HG02610 (cell line): ENCODE measurements at regions not wholly inside any gene's neighbourhood (a gene's known extent, or its start where the extent isn't known, plus 50 kb on each side); places are given as distances from the start of the nearest gene placed in this dataset.

Experiments
- ATAC-seq: cut with Tn5 transposase; IDR thresholded peaks from one replicate; pipeline ENCODE4 v1.9.1; 2021; ENCODE audit warnings: mild to moderate bottlenecking, moderate library complexity; ENCODE audit not compliant: unreplicated experiment

DNA sequence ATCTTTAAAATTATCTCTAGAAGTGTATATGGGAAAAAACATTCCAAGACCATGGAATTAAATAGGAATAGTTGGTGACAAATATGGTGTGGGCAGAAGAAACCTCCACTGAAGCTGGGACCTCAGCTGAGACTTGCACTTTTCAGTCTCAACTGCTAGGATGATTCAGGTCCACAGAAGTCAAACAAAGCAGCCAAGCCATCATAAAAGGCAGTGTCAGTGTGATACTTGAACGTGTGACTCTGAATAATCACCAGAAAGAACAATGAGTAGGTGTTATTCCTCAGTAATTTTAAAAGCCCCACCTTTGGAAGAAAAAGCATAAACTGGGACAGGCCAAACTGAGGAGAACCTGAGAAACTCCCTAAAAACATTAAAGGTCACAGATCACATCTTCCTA lies 90.7 kb downstream of the ZNF281 start:
- no peak for ATAC-seq

GRCh38 chr1:200317236-200317635 lies 92.6 kb downstream of the ZNF281 start:
- no peak for ATAC-seq

GRCh38 chr1:200316148-200316803 lies 93.6 kb downstream of the ZNF281 start:
- ATAC-seq: no peak

DNA sequence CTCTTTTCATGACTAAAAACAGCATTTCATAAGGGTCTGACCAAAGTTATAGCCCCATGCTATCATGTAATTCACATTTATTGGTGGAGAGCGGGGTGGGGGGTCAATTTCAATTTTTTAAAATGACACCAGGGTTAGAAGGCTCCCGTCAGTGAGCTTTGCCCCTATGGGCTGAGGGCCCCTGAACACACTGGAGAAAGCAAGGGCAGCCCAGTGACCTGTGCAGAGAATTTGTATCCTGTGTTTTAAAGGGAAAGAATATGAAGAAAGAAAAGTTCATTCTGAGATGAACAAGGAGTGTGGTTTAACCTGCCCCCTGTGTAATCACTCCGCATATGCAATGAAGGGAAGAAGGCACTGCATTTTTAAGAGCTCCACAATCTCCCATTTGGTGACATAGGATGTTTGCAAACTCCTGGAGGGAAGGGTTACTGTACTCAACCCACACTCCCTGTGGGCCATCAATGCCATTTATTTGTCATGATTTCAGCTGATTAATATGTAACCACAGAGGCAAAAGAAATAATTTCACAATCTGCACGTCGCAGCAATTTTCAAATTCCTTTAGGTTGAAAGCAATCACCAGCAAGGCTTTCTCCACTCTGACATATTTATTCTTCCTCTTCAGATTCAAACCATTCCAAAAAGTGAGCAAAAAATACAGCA lies 95.6 kb downstream of the ZNF281 start:
- ATAC-seq: no peak

DNA sequence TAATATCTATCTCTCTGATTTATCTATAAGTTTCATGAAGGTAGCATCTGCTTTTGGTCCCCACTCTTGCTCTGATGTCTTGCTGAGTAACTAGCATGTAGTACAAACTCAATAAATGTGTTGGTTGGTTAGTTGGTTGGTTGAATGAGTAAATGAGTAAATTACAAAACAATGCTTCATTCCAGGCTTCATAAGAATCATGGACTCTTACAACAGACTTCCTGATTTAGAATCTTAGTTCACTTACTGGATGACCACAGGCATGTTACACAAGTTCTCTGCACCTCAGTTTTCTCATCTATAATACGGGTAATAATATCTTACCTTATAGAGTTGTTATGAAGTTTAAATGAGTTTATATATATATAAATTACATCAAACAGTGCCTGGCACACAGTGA lies 98.6 kb downstream of the ZNF281 start:
- no peak for ATAC-seq

DNA sequence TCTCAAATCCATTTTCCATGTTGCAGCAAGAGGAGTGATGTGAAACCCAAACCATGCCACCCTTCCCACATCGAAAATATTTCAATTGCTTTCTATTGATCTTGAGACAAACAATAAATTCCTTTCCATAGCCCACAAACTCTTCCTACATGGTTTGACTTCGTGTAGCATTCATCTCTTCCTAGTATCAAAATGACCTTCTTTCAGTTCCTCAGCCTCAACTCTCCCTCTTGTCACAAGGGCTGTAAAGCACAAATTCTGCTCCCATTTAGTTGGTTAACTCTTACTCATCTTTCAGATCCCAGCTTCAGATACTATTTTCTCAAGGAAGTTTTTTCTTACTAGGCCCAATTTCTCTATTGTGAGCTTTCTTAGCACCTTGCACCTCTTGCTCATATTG lies 99.0 kb downstream of the ZNF281 start:
- no peak for ATAC-seq

DNA sequence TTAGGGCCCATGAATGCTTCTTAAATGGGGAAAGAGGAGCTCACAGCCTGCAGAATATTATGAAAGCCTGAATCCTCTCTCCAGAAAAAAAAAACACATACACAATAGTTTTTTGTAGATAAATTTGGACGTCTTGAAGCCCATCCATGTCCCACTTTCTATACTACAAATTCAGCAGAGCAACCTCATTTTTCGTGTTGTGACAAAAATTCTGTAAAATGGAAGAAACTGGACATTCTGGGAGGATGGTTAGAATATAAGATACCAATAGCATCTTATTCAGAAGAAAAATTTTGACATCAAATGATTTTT lies 102.1 kb downstream of the ZNF281 start:
- no peak for ATAC-seq

- ATAC-seq: peak; percentile 52
These were observed 102.7 kb downstream of the ZNF281 start for GRCh38 chr1:200306944-200307754.

DNA sequence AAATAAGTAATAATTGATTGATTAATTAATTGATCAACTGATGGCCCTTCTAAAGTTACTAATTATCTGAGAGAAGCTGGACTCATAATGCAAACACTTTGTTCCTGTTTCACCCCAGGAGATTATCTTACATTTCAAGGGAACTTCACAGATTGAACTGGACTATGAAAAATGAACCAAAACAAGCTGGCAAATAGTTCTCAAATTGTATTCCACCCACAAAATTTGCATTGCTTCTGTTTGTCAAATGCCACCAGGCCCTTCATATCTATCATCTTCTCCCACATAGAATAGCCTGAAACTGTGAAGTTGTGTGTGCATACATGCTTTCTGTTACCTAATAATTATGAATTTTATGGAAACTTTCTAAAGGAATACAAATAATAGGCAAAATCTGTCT lies 104.0 kb downstream of the ZNF281 start:
- peak; percentile 28 for ATAC-seq

DNA sequence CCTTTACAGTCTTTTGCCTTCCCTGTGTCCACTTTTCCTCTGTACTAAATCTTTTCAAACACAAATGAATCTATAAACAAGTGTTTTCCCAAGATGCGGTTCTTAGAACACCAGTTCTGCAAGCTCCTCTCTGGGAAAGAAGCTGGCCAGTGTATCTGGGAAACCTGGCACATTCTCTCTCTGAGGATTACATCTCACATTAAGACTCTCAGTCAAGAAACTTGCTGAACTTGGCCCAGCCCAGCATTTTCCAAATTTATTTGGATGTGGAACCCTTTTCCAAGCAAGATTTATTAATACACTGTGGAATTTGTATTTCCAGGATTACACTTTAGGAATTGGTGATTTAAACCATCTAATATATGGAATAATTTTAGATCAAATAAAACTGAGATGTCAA lies 105.7 kb downstream of the ZNF281 start:
- ATAC-seq: no peak

DNA sequence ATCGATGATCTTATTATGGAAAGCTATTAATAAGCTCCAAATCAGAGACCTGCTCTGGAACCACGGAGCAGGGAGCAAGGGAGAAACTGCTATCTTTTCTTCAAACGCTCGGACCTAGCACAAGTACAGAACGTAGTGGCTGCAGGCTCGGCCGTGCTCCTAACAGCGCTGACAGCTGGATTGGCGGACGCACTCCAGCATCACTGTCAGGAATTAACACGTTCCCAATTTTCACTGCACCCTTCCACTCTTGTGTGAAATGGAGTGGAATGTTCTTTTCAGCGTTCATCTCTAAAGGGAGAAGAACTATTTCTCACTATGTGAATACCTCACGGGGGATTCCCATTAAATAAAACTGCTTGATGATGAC lies 106.9 kb downstream of the ZNF281 start:
- ATAC-seq: no peak

DNA sequence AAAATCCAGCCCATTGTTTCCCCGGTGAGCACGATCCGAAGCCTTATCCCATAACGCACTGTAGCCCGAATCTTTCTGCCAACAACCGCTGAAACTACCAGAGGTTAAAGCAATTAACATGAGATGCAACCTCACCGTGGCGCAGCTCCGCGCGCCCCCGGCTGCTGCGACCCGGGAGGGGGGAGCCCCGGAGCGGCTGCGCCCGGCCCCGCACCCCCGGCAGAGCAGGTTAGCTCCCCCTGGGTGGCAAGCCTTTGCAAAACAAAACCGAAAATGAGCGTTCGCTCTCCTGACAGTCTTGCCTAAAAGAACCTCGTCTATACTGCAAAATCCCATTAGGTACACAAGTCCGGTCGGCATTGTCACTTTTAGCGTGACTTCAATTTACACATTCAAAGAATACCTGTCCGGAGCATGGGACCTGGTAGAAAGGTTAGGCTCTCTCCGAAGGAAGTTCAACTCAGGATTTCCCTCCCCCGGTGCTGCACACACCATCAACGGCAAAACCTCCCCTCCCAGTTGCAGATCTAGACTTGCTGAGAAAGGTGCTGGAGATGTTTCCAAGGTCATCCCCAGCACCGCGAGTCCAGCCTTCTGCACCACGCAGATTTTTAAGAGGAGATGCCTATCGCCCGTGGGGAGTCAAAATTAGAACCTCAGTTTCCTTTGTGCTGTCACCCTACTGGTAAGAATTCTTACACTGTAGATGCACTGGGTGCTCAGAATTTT lies 107.5 kb downstream of the ZNF281 start:
- ATAC-seq: peak; percentile 62

DNA sequence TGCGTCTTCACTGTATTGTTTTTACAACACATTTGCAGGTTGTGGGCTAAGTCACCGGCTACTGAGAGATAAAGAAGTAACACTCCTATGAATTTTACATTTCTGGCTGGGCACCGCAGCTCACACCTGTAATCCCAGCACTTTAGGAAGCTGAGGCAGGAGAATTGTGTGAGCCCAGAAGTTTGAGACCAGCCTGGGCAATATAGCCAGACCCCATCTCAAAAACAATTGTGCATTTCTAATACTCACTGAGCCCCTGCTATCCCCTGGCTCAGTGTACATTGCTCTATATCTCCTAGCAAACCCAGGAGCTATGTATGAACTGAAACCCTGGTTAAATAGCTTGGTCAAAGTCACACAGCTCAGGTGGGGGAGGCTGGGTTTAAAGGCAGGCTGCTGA lies 108.7 kb downstream of the ZNF281 start:
- no peak for ATAC-seq

DNA sequence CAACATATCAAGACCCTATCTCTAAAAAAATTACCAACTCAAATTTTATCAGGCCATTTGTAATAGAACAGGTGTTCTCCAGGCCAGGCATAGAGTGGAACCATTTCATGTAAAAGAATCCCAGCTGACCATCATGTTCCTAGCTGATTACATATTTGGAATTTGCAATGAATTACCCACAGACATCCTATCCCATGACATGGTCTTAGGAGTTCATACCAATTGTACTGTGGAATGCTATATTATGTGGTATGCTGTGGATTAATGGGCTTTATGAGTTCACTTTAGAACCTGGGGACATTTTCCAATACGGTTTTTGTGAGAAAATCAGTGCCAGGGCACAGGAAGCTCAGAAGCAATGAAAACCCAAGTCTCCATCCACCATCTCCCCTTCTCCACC lies 110.3 kb downstream of the ZNF281 start:
- no peak for ATAC-seq

DNA sequence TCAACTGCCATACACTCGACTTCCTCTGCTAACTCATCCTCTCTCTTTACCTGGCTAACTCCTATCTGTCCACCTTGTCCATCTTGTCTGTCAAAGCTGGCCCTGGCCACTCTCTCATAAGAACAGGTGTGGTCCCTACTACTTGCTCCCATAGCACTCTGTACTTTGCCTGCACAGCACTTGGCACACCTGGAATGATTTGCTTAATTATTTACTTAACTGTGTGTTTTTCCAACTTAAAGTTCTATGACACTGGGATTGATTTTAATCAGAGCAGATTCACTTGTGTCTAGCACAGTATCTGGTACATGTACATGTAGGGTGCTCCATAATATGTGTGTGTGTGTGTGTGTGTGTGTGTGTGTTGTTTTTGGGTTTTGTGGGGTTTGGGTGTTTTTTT lies 111.6 kb downstream of the ZNF281 start:
- ATAC-seq: no peak

- ATAC-seq: no peak
These were observed 113.7 kb downstream of the ZNF281 start for GRCh38 chr1:200296091-200296661.

DNA sequence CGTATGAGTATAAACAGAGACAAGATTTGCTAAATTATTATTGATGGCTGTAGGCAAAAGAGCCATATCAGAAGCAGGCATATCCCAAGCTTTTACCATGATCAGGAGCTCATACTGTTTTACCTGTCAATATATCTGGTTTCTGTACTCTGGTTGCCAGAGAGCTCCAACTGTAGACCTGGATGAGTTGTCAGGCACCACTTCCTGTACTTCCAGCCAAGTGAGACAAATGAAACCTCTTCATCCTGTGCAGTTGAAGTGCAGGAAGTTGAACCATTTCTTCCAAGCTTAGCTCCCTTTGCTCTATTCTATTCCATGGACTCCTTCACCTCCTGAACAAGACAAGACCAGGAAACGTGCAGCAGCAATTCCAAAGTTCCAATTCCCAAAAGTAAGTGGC lies 115.6 kb downstream of the ZNF281 start:
- ATAC-seq: no peak

GRCh38 chr1:200292699-200293098 lies 117.1 kb downstream of the ZNF281 start:
- ATAC-seq: no peak

- ATAC-seq: no peak
These were observed 118.7 kb downstream of the ZNF281 start for GRCh38 chr1:200291106-200291505.

DNA sequence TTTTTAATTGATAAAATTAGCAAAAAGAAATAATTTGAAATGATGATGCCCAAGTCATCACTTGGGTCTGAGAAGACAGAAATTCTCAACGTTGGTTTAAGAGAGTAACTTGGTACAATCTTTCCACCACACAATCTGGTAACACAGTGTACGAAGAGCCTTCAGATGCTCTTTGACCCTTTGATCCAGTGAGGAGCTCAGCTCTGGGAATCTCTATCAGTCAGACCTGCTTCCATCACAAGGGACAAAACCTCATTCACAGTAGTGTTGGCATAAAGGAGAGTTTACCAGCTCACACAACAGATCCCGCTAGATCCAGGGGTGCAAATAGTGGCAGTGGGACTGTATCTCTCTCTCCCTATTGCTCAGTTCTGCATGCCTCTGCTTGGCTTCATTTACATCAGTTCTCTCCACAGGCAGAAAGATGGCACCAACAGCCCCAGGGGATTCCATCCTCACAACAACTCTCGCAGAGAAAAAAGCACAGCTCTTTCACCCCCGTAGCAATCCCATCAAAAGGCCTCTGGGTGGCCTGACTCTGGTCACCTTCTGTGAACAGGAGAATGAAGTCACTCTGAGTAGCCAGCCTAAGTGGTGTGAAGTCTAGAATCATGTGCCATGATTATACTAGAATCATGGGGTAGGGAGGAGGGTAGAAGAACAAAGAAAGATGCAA lies 119.7 kb downstream of the ZNF281 start:
- ATAC-seq: no peak

DNA sequence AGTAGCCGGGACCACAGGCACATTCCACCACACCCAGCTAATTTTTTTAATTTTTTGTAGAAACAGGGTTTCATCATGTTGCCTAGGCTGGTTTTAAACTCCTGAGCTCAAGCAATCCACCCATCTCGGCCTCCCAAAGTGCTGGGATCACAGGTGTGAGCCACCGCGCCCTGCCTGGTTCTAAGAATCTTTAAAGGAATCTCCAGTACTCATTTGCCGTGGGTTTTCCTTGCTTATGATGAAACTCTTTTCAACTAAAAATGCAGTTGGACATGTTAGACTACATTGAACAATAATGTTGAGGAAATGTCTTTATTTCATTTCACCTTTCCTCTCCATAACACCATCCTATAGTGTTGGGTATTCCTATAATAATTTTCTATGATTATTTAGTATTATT lies 121.6 kb downstream of the ZNF281 start:
- no peak for ATAC-seq
